Subcutaneous abdominal adipose tissue (tissue), 5 donors: ENCODE measurements at regions not wholly inside any gene's neighbourhood (a gene's known extent, or its start where the extent isn't known, plus 50 kb on each side); places are given as distances from the start of the nearest gene placed in this dataset.

Experiments
- H3K27ac ChIP-seq: one replicate; pipeline ENCODE4 v1.7.0; 2013; ENCODE audit warnings: low read depth, mild to moderate bottlenecking, inconsistent platforms, low read length, moderate library complexity
- H3K27me3 ChIP-seq, 5 donors: one replicate each; pipeline ENCODE4 v1.7.0; 2013; ENCODE audit warnings: low read length in 5 of 5, inconsistent platforms in 1 of 5; ENCODE audit not compliant: control insufficient read depth in 5 of 5, insufficient read depth in 4 of 5
- H3K36me3 ChIP-seq, 5 donors: one replicate each; pipeline ENCODE4 v1.7.0; 2013; ENCODE audit warnings: low read length in 5 of 5; ENCODE audit not compliant: control insufficient read depth in 5 of 5, insufficient read depth in 5 of 5
- H3K4me1 ChIP-seq, 5 donors: one replicate each; pipeline ENCODE4 v1.7.0; 2013; ENCODE audit warnings: low read length in 5 of 5, mild to moderate bottlenecking in 3 of 5, moderate library complexity in 1 of 5; ENCODE audit not compliant: control insufficient read depth in 5 of 5, insufficient read depth in 5 of 5
- H3K4me3 ChIP-seq, 5 donors: one replicate each; pipeline ENCODE4 v1.7.0; 2013; ENCODE audit warnings: low read length in 5 of 5, low read depth in 1 of 5
- H3K9ac ChIP-seq, 5 donors: one replicate each; pipeline ENCODE4 v1.7.0; 2013; ENCODE audit warnings: low read length in 5 of 5, mild to moderate bottlenecking in 4 of 5, moderate library complexity in 3 of 5
- H3K9me3 ChIP-seq, 5 donors: one replicate each; pipeline ENCODE4 v1.7.0; 2013; ENCODE audit warnings: low read length in 5 of 5; ENCODE audit not compliant: control insufficient read depth in 5 of 5
- donor health status: healthy.
- donor health status: healthy.
- donor health status: healthy.
- donor health status: healthy.
- donor health status: healthy.

DNA sequence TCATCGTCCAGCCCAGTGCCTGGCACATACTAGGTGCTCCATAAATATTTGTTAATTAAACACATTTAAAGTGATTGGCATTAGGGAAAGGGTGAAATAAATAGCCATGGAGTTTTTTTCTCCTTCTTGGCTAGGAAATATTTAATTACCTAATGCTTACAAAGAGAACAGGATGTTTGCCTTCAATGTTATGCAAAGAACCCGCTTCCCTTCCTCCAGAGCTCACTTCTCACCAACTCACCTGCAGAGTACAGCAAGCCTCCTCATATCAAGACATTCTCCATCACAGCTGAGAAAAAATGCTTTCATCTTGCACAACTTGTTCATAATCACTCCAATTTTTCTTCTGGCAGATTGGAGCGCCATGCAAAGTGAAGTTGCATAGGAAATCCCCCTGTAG lies 161.7 kb upstream of the STK32A start:
- Histone ChIP-seq H3K27ac (no peak overlapping the region), H3K4me1 (peaks cover 0 to 10% (median 0%) of the 10 kb centered on the region in 5 donors), H3K27me3 (peaks cover 0 to 3% (median 0%) of the 10 kb centered on the region in 5 donors), H3K9me3 (no peaks in the 10 kb centered on the region), H3K9ac (no peak overlapping the region), H3K36me3 (no peaks in the 10 kb centered on the region), H3K4me3 (no peak overlapping the region)

DNA sequence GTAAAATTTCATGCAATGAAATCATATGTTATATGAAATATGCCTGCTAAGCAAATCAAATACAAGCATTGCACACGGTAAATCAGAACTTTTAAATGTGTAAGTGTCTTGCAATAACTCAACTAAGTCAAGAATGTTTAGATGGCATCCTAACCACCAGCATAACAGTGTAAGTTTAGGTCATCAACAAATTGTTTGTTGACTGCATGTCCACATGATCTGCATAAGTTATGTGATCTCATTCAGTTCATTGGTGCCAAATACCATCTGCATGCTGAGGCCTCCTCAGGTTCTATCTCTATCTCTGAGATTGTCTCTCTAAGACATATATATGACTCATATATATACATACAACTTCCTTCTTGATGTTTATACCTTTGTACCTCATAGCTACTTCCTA lies 159.6 kb upstream of the STK32A start:
- H3K9ac ChIP-seq = no peak overlapping the region
- no peaks in the 10 kb centered on the region for H3K9me3 ChIP-seq
- H3K36me3 ChIP-seq = no peaks in the 10 kb centered on the region
- no peak overlapping the region for H3K4me3 ChIP-seq
- no peak overlapping the region for H3K27ac ChIP-seq
- peaks cover 0 to 10% (median 0%) of the 10 kb centered on the region in 5 donors for H3K4me1 ChIP-seq
- H3K27me3 ChIP-seq = peaks cover 0 to 3% (median 0%) of the 10 kb centered on the region in 5 donors

DNA sequence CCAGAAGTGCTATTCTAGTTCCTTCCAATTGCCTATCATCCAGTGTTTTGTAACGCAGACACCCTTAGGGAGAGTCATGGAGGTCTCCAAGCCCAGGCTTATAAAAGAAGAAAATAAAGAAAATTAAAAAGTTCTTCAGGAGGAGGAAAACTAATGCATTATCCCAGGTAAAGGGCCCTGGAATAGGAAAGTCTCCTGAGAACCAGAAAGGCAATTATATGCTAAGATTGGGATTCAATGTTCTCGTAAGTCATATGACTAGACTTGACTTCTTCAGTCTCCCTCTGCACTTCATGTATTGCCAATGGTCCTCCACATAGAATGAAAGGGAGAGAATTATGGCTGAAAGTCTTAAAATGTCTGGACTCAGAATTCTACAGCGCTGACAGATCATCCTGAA lies 154.4 kb upstream of the STK32A start:
- Histone ChIP-seq H3K27ac (no peak overlapping the region), H3K27me3 (no peaks in the 10 kb centered on the region)

DNA sequence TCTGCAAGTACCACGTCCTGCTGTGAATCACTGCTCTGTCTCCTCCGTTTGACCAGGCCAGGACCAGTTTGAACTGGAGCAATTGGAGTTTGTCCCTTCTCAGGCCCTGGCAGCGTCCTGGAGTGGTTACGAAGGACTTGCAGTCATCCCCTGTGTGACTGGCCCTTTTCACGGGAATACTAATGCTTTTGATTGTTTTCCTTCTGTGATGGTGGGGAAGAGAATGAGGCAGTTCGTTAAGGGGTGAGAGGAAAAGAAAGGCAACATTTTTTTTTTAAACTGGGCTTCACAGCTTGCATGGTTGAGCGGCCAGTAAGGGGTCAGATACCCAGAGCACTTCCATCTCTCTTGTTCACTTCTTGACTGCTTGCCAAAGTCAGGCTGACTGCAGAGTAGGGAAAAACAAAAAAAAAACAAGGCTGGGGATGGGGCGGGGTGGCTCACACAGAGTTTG lies 153.5 kb upstream of the STK32A start:
- Histone ChIP-seq H3K27me3 (no peaks in the 10 kb centered on the region), H3K4me1 (peaks cover 0 to 6% (median 0%) of the 10 kb centered on the region in 5 donors), H3K27ac (no peak overlapping the region), H3K9ac (no peak overlapping the region), H3K36me3 (no peaks in the 10 kb centered on the region), H3K4me3 (no peak overlapping the region), H3K9me3 (no peaks in the 10 kb centered on the region)

More for the DNA sequence above, 154.4 kb upstream of the STK32A start:
- Histone ChIP-seq H3K9ac (no peak overlapping the region), H3K36me3 (no peaks in the 10 kb centered on the region), H3K4me3 (no peak overlapping the region), H3K4me1 (peaks cover 0 to 6% (median 0%) of the 10 kb centered on the region in 5 donors), H3K9me3 (no peaks in the 10 kb centered on the region)

DNA sequence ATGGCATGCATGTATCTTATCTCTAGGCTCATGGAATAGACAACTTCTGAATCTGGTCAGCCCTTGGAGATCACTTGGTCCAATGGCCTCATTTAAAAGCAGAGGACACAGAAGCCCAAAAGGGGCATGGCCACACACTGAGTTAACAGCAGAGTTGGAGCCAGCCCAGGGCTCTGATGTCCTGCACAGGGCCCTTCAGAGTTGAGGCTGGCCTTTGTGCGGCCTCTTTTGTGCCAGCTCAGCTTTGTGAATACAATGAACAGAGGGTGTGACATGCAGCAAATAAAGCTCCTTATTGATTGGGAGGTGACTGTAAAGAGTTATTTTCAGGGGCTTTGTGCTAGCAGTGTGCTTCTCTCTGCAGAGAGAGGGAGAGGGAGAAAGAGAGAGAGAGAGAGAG lies 150.1 kb upstream of the STK32A start:
- Histone ChIP-seq H3K27ac (no peak overlapping the region), H3K4me3 (no peak overlapping the region), H3K4me1 (peaks cover 0 to 6% (median 0%) of the 10 kb centered on the region in 5 donors), H3K27me3 (no peaks in the 10 kb centered on the region), H3K9me3 (no peaks in the 10 kb centered on the region), H3K36me3 (no peaks in the 10 kb centered on the region), H3K9ac (no peak overlapping the region)

DNA sequence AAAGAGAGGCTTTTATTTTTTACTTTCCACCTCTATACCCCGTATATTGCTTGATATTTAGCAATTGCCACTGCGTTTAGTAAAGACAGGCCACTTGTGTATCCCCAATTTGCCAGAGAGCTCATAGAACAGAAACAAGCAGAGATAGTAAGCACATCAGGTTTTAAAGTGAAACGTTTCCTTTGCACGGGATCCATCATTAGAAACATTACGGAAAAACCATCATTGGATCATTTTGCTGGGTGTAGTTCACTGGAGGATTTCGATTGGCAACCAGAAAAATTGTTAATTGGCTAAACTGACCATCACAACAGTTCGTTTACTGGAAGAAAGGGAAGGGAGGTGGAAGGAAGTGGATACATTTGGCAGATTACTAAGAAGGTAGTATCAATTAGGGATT lies 149.4 kb upstream of the STK32A start:
- Histone ChIP-seq H3K36me3 (no peaks in the 10 kb centered on the region), H3K27ac (no peak overlapping the region), H3K27me3 (no peaks in the 10 kb centered on the region), H3K9me3 (no peaks in the 10 kb centered on the region), H3K9ac (no peak overlapping the region), H3K4me3 (no peak overlapping the region), H3K4me1 (peaks cover 0 to 6% (median 0%) of the 10 kb centered on the region in 5 donors)

DNA sequence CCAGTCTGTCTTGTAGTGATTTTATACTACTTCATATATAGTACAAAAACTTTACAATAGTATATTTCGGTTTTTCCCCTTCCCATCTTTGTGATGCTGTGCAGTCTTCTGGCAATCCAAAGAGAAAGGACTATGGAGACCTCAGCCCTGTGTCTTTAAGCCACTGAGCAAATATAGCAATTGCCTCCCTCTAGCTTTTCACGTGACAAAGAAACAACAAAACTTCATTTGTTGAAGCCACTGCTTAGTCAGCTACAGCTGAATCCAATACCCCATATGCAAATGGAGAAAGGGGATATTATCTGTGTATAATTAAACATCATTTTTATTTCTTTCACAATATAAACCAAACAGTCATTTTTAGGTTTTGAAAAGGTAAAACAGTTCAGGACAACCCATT lies 142.8 kb upstream of the STK32A start:
- Histone ChIP-seq H3K4me1 (peaks cover 0 to 14% (median 0%) of the 10 kb centered on the region in 5 donors), H3K4me3 (no peak overlapping the region), H3K27ac (no peak overlapping the region), H3K27me3 (no peaks in the 10 kb centered on the region), H3K36me3 (no peaks in the 10 kb centered on the region), H3K9ac (no peak overlapping the region), H3K9me3 (no peaks in the 10 kb centered on the region)

DNA sequence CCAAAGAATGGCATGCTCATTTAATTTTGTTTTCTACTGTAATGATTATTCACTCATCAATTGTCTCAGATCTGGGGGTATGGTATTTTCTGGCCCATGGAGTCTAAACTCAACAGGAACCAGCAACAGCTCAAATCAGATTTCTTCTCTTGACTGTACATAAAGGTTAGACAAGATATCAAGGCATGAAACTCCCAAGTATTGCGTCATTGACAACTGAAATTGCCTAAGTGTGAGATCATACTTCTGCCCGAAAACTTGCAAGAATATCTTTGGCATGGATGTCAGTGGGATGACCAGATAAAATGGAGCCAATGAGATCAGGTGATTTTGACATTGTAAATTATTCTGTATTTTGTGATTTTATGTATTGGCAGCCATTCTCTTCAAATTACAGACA lies 141.7 kb upstream of the STK32A start:
- Histone ChIP-seq H3K27ac (no peak overlapping the region), H3K36me3 (no peaks in the 10 kb centered on the region), H3K4me3 (no peak overlapping the region), H3K4me1 (peaks cover 0 to 17% (median 5%) of the 10 kb centered on the region in 5 donors), H3K9ac (no peak overlapping the region), H3K9me3 (no peaks in the 10 kb centered on the region), H3K27me3 (no peaks in the 10 kb centered on the region)

DNA sequence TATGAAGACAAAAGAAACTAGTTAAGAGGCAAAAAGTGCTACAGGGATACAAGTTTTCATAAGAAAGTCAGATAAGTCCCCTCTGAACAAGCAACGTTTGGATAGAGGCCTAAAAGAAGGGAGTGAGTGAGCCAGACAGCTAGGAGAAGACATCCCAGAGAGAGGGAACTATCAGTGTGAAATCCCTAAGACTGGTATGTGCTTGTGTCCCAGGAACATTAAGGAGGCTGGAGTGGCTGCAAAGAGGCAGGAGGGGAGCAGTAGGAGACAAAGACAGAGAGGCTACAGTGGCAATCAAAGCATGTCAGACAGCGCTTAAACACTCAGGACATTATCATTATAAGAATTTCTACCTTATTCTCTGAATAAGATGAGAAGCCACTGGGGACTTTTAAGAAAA lies 139.1 kb upstream of the STK32A start:
- H3K27ac ChIP-seq = no peak overlapping the region
- H3K9me3 ChIP-seq = no peaks in the 10 kb centered on the region
- no peaks in the 10 kb centered on the region for H3K27me3 ChIP-seq
- no peaks in the 10 kb centered on the region for H3K36me3 ChIP-seq
- H3K4me1 ChIP-seq = peaks cover 6 to 24% (median 10%) of the 10 kb centered on the region in 5 donors
- H3K9ac ChIP-seq = no peak overlapping the region
- H3K4me3 ChIP-seq = no peak overlapping the region

DNA sequence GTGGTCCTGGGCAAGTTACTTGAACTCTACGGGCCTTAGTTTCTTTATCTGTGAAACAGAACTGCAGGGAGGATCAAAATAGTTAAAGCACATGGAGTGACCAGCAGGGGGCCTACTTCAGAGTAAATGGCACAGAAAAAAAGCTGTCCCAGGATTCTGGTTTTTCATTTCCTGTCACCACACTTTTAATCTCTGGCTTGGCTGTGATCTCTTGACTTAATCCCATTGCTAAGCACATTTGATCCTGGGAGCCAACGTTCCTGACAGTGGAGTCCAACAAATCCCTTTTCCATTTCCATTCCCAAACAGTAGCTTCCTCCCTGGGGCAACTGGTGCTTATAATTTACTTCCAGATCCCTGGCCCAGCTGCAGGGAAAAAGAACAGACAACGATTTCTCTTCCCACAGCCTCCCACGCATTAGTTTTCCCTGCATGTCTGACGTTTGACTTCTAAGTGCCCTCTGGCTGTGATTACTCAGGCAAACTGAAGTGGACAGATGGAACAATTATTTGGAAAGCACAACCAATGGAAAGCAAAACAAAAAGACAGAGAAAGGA lies 136.5 kb upstream of the STK32A start:
- Histone ChIP-seq H3K9me3 (no peaks in the 10 kb centered on the region), H3K4me1 (peaks cover 6 to 16% (median 10%) of the 10 kb centered on the region in 5 donors), H3K36me3 (no peaks in the 10 kb centered on the region), H3K27me3 (no peaks in the 10 kb centered on the region), H3K9ac (peak overlapping the region in 1 of 5 donors; percentile 13), H3K4me3 (no peak overlapping the region), H3K27ac (peak overlapping the region; percentile 45)
